Esophagus muscularis mucosa (tissue), 4 donors: ENCODE measurements at regions not wholly inside any gene's neighbourhood (a gene's known extent, or its start where the extent isn't known, plus 50 kb on each side); places are given as distances from the start of the nearest gene placed in this dataset.

Experiments used
- DNase-seq: peaks from one replicate; pipeline ENCODE4 v3.0.0-alpha.2; 2017; ENCODE audit errors: extremely low spot score
- H3K27ac ChIP-seq, 4 donors: fragments of 200-600 bp; sonication (generic); replicated peaks in 1 of 4; 1 replicate in 3 of 4; 2 replicates in 1 of 4; pipeline ENCODE4 v1.5.1; 2016 to 2019; ENCODE audit warnings: mild to moderate bottlenecking in 1 of 4
- H3K27me3 ChIP-seq, 4 donors: fragments of 200-600 bp; sonication (generic); one replicate each; pipeline versions ENCODE4 v1.5.1 to v1.6.0; 2016 to 2019
- H3K36me3 ChIP-seq, 4 donors: fragments of 200-600 bp; sonication (generic); one replicate each; pipeline ENCODE4 v1.5.1; 2016 to 2019
- H3K4me1 ChIP-seq, 4 donors: fragments of 200-600 bp; sonication (generic); one replicate each; pipeline ENCODE4 v1.5.1; 2016 to 2019
- H3K4me3 ChIP-seq, 4 donors: fragments of 200-600 bp; sonication (generic); 1 replicate in 2 of 4; 2 replicates in 2 of 4; pipeline ENCODE4 v1.5.1; 2016 to 2019; ENCODE audit warnings: mild to moderate bottlenecking in 4 of 4, moderate library complexity in 1 of 4
- H3K9me3 ChIP-seq, 4 donors: fragments of 200-600 bp; sonication (generic); 1 replicate in 3 of 4; 2 replicates in 1 of 4; pipeline ENCODE4 v1.5.1; 2016 to 2019
- EP300 ChIP-seq: sonication (generic); formaldehyde crosslinking; IDR thresholded peaks from one replicate; pipeline ENCODE4 v1.6.1; 2017; ENCODE audit warnings: antibody characterized with exemption
- POLR2A ChIP-seq: fragments of 450-650 bp; IDR thresholded peaks from one replicate; pipeline ENCODE4 v1.6.1; 2017; ENCODE audit warnings: antibody characterized with exemption, moderate library complexity, mild to moderate bottlenecking, low read depth
- POLR2AphosphoS5 ChIP-seq, 2 donors: sonication (generic); formaldehyde crosslinking; IDR thresholded peaks; one replicate each; pipeline ENCODE4 v1.6.1; 2017; ENCODE audit warnings: antibody characterized with exemption in 2 of 2
- WGBS: methylation state at CpG from one replicate; pipeline ENCODE4 v1.1.5; 2018; 5-methylcytosine and 5-hydroxymethylcytosine counted together
- intact Hi-C: fragments of 100-400 bp; cut with DNase I; formaldehyde crosslinking; loops from one replicate; pipeline ENCODE4 v1.15.1; 2023
- TF ChIP-seq, protein P1 (sequence below), 3 experiments: fragments of 200-600 bp in 2 of 3; fragments of 450-650 bp in 1 of 3; sonication (generic) in 2 of 3; IDR thresholded peaks; one replicate each; pipeline ENCODE4 v1.5.1; 2017 to 2019; ENCODE audit warnings: antibody characterized with exemption in 3 of 3, mild to moderate bottlenecking in 2 of 3, moderate library complexity in 1 of 3

DNA sequence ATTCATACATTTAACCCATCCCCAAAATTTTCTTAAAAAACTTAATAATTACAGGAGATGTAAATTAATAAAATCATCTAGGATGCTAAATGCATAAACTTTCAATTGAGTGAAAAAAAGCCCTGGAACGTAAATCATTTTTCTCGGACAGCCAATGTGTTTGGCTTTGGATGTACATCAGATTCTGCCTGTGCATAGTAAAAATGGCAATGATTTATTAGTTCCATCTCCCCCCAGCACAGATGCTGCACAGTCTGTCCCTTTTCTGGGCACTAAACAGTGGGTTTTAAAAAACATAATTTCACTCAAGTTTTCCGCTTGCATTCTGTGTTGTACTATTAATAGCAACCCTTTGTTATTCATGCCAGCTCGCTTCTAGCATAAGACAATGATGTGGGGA, 147.7 kb downstream of the TM9SF2 start:
- peaks cover 0 to 4% (median 4%) of the 10 kb centered on the region in 4 donors for H3K4me1 ChIP-seq
- H3K36me3 ChIP-seq, result no peaks in the 10 kb centered on the region
- H3K27ac ChIP-seq, result no peak overlapping the region
- no peaks in the 10 kb centered on the region for H3K27me3 ChIP-seq
- no peak overlapping the region for H3K4me3 ChIP-seq
- TF ChIP-seq EP300 (no peak), POLR2A (no peak), POLR2AphosphoS5 (IDR thresholded peaks at IDR 0.05) (no peak)
- TF ChIP-seq, protein P1, sequence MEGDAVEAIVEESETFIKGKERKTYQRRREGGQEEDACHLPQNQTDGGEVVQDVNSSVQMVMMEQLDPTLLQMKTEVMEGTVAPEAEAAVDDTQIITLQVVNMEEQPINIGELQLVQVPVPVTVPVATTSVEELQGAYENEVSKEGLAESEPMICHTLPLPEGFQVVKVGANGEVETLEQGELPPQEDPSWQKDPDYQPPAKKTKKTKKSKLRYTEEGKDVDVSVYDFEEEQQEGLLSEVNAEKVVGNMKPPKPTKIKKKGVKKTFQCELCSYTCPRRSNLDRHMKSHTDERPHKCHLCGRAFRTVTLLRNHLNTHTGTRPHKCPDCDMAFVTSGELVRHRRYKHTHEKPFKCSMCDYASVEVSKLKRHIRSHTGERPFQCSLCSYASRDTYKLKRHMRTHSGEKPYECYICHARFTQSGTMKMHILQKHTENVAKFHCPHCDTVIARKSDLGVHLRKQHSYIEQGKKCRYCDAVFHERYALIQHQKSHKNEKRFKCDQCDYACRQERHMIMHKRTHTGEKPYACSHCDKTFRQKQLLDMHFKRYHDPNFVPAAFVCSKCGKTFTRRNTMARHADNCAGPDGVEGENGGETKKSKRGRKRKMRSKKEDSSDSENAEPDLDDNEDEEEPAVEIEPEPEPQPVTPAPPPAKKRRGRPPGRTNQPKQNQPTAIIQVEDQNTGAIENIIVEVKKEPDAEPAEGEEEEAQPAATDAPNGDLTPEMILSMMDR (IDR thresholded peaks at IDR 0.05), result no peak
- no peak for DNase-seq
- intact Hi-C loops, result no loop called here
- no peaks in the 10 kb centered on the region for H3K9me3 ChIP-seq
- 77% methylated on average over 4 of the region's 4 CpGs for WGBS

DNA sequence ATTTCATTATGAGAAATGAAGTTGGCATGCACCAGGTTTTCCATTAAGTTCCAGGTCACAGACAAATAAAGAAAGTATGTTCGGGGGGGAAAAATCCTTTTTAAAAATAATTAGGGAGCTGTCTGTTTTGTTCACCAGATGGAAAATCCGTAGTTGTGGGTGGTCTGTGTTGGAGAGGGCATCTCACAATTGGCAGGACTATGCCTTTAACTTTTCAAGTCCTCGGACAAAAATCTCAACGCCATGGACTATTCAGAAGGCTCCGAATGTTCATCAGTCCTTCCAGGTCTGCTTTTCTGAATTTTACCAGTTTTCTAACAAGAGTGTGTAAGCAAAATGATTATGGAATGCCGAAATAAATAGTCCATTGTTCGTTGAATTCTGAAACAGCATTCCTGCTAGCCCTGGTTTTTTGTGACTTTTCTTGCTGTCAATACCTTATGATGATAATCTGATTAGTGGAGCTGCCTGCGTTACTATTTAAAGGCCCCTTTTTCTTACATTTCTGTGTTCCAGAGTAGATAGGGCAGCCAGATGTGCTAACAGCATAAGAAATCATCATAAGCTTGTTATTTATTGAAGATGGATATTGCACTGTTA, 146.9 kb downstream of the TM9SF2 start:
- intact Hi-C loops, result no loop called here
- Histone ChIP-seq H3K27ac (no peak overlapping the region), H3K36me3 (no peaks in the 10 kb centered on the region), H3K4me1 (peaks cover 0 to 4% (median 4%) of the 10 kb centered on the region in 4 donors), H3K27me3 (no peaks in the 10 kb centered on the region), H3K4me3 (no peak overlapping the region), H3K9me3 (no peaks in the 10 kb centered on the region)
- 84% methylated on average over 8 of the region's 8 CpGs for WGBS
- TF ChIP-seq POLR2A, result no peak
- peak; percentile 21 for DNase-seq

DNA sequence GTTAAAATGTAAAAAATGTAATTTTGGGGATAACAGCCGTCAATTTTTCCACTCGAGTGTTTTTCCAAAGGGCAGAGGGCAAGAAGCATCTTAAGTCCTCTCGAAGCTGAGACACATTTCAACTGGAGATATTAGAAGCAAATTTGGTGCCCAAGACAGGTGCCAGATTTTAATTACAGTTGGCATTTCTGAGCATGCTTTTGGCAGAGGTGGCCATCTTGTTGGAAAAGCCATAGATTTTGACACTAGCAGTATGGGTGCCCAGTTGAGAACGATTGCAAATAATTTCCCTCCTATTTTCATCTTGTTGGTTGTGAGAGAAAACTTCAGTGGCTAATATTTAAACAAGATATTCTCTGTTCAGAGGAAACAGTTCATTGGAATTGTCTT, 146.3 kb downstream of the TM9SF2 start:
- WGBS, result 77% methylated on average over 4 of the region's 4 CpGs
- Histone ChIP-seq H3K4me3 (no peak overlapping the region), H3K4me1 (peaks cover 0 to 4% (median 4%) of the 10 kb centered on the region in 4 donors), H3K9me3 (no peaks in the 10 kb centered on the region), H3K27ac (no peak overlapping the region), H3K36me3 (no peaks in the 10 kb centered on the region), H3K27me3 (no peaks in the 10 kb centered on the region)
- peak; percentile 64 for DNase-seq
- intact Hi-C loops, result no loop called here
- TF ChIP-seq POLR2A, result no peak
- TF ChIP-seq POLR2AphosphoS5 (IDR thresholded peaks at IDR 0.05), result no peak
- TF ChIP-seq, protein P1 (IDR thresholded peaks at IDR 0.05), result no peak
- no peak for TF ChIP-seq EP300

DNA sequence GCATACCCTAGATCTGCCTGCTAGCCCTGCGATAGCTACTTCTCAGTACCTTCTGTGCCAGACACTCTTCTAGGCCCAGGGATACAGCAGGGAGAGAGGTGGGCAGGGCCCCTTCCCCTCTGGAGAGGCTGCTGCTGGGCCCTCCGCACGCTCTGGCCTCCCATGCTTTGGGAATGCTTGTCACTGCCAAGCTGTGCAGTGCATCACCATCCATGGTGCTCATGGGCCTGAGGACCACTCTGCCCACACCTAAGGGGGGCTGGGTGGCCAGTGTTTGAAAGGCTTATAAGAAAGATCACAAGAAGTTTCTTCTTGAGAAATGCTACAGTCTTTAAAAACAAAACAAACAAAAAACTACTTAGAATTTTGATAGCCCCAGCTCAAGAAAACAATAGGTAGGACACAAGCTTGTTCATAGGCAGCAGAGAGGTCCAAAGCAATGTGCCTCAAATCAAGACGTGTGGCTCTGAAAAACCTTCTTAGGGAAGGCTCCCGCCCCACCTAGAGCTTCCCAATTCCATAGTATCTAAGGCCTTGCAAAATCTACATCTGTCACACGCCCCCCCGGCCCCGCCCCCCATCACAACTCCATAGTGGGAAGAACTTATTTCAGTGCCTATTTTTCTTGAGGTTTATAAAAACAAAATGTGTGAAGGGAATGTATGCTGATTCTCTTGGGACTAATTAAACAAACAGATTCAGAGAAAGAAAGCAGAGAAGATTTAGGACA, 145.8 kb downstream of the TM9SF2 start:
- TF ChIP-seq POLR2A, result no peak
- no peak for TF ChIP-seq EP300
- TF ChIP-seq POLR2AphosphoS5 (IDR thresholded peaks at IDR 0.05), result no peak
- Histone ChIP-seq H3K4me1 (peaks cover 0 to 4% (median 4%) of the 10 kb centered on the region in 4 donors), H3K4me3 (no peak overlapping the region), H3K9me3 (no peaks in the 10 kb centered on the region), H3K36me3 (no peaks in the 10 kb centered on the region), H3K27ac (no peak overlapping the region), H3K27me3 (no peaks in the 10 kb centered on the region)
- DNase-seq, result peak; percentile 64
- intact Hi-C loops, result no loop called here
- WGBS, result 95% methylated on average over 8 of the region's 8 CpGs

DNA sequence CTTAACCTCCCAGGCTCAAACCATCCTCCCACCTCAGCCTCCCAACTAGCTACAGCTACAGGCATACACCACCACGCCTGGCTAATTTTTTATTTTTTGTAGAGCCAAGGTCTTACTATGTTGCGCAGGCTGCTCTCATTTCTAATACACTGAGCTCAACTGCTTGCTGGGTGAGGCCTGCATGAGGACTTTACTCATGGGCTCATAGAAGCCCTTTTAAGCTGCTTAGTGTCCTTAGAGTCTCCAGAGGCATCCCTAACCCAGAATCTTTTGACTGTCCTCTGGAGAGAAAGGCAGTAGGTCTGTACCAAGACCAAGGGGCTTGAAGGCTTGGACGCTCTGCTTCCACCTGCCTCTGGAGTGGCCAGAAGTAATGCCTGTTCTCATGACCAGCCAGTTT, 141.6 kb downstream of the TM9SF2 start:
- Histone ChIP-seq H3K4me3 (no peak overlapping the region), H3K27me3 (no peaks in the 10 kb centered on the region), H3K27ac (no peak overlapping the region), H3K9me3 (no peaks in the 10 kb centered on the region), H3K36me3 (no peaks in the 10 kb centered on the region), H3K4me1 (peaks cover 0 to 10% (median 0%) of the 10 kb centered on the region in 4 donors)
- WGBS, result 100% methylated on average over 3 of the region's 3 CpGs
- no peak for TF ChIP-seq POLR2A
- TF ChIP-seq, protein P1 (IDR thresholded peaks at IDR 0.05), result no peak
- TF ChIP-seq EP300, result no peak
- TF ChIP-seq POLR2AphosphoS5 (IDR thresholded peaks at IDR 0.05), result no peak
- intact Hi-C loops, result no loop called here
- peak; percentile 62 for DNase-seq
